ENCODE measurements at regions not wholly inside any gene's neighbourhood (a gene's known extent, or its start where the extent isn't known, plus 50 kb on each side); places are given as distances from the start of the nearest gene placed in this dataset.

GRCh38 chr7:110084181-110084807 is 1006.6 kb upstream of the LRRN3 start:
- no peak for DNase-seq

- no peak for DNase-seq
Measured at GRCh38 chr7:110090110-110090820, 1000.7 kb upstream of the LRRN3 start.

GRCh38 chr7:110095372-110096052 is 995.4 kb upstream of the LRRN3 start:
- DNase-seq, result no peak

- no peak for DNase-seq
Measured at GRCh38 chr7:110104243-110104642, 986.7 kb upstream of the LRRN3 start.

- no peak for DNase-seq
Measured at GRCh38 chr7:110105307-110105706, 985.6 kb upstream of the LRRN3 start.

- no peak for DNase-seq
Measured at GRCh38 chr7:110105840-110106239, 985.1 kb upstream of the LRRN3 start.

GRCh38 chr7:110119883-110120581 is 970.9 kb upstream of the LRRN3 start:
- no peak for DNase-seq

GRCh38 chr7:110129159-110129558 is 961.8 kb upstream of the LRRN3 start:
- no peak for DNase-seq

GRCh38 chr7:110130669-110131068 is 960.3 kb upstream of the LRRN3 start:
- no peak for DNase-seq

- DNase-seq, result no peak
Measured at GRCh38 chr7:110131344-110131743, 959.6 kb upstream of the LRRN3 start.

- no peak for DNase-seq
Measured at GRCh38 chr7:110139056-110139455, 951.9 kb upstream of the LRRN3 start.

GRCh38 chr7:110142939-110143526 is 947.9 kb upstream of the LRRN3 start:
- no peak for DNase-seq

- no peak for DNase-seq
Measured at GRCh38 chr7:110144599-110144998, 946.3 kb upstream of the LRRN3 start.

GRCh38 chr7:110148054-110148453 is 942.9 kb upstream of the LRRN3 start:
- peak; percentile 6 for DNase-seq

GRCh38 chr7:110153222-110153621 is 937.7 kb upstream of the LRRN3 start:
- DNase-seq, result no peak

GRCh38 chr7:110156511-110156910 is 934.4 kb upstream of the LRRN3 start:
- DNase-seq, result no peak

- no peak for DNase-seq
Measured at GRCh38 chr7:110157631-110158362, 933.1 kb upstream of the LRRN3 start.

GRCh38 chr7:110168010-110168409 is 922.9 kb upstream of the LRRN3 start:
- no peak for DNase-seq

GRCh38 chr7:110170841-110171240 is 920.1 kb upstream of the LRRN3 start:
- no peak for DNase-seq

GRCh38 chr7:110177463-110177862 is 913.5 kb upstream of the LRRN3 start:
- no peak for DNase-seq

- DNase-seq, result no peak
Measured at GRCh38 chr7:110179037-110179436, 911.9 kb upstream of the LRRN3 start.

GRCh38 chr7:110181768-110182167 is 909.2 kb upstream of the LRRN3 start:
- DNase-seq, result no peak

Measured in activated naive CD4-positive, alpha-beta T cell treated with anti-CD3 and anti-CD28 coated beads, Interleukin-2, amount 50 U/mL, for 16 hours (primary cell).